ENCODE measurements at regions not wholly inside any gene's neighbourhood (a gene's known extent, or its start where the extent isn't known, plus 50 kb on each side); places are given as distances from the start of the nearest gene placed in this dataset.

GRCh38 chr16:72246423-72246822 is 74.5 kb upstream of the PMFBP1 start:
- TF ChIP-seq EZH2 (IDR thresholded peaks at IDR 0.05; ENCODE audit: borderline replicate concordance, low read length) (no peak), CTCF (IDR thresholded peaks at IDR 0.05; ENCODE audit: low read length) (no peak)

Measured in OCI-LY1 (cell line).